GM10248 (cell line): ENCODE measurements at regions not wholly inside any gene's neighbourhood (a gene's known extent, or its start where the extent isn't known, plus 50 kb on each side); places are given as distances from the start of the nearest gene placed in this dataset.
"Not testable (repeated sequence)": the region's sequence is repeated elsewhere in the genome, so short reads cannot be mapped to it uniquely, and the experiment has no call there.

Experiments
- CTCF ChIA-PET: fragments of 300-600 bp; sonication (Branson Sonifier 250); formaldehyde crosslinking; extraction: SDS; loops from one replicate; lab custom pipeline; 2021; ENCODE audit warnings: antibody characterized with exemption; lab: Yijun Ruan, JAX
- POLR2A ChIA-PET: fragments of 350-650 bp; sonication (Branson Sonifier 250); formaldehyde crosslinking; extraction: SDS; loops from one replicate; lab custom pipeline; 2020; ENCODE audit warnings: antibody characterized with exemption; lab: Yijun Ruan, JAX
- DNase-seq: peaks from one replicate; pipeline ENCODE4 v3.0.0; 2012; ENCODE audit errors: extremely low spot score
- CTCF ChIP-seq: IDR thresholded peaks from 2 replicates; pipeline ENCODE4 v1.5.1; 2012; ENCODE audit warnings: mild to moderate bottlenecking, low read depth; ENCODE audit errors: extremely low read depth, missing control alignments, control extremely low read depth

GRCh38 chr12:97075934-97076630 lies 169.0 kb downstream of the NEDD1 start:
- ChIA-PET CTCF (no interaction called here), POLR2A (no interaction called here)
- TF ChIP-seq CTCF, result no peak
- DNase-seq, result no peak

- POLR2A ChIA-PET, DNase-seq, CTCF ChIA-PET: not testable (repeated sequence)
Observed at GRCh38 chr12:97076912-97077311, 169.9 kb downstream of the NEDD1 start.

- ChIA-PET POLR2A (interaction anchor here (0.6 kb wide), 1 partner anchor 560 kb away, joined by 3 read pairs; no protein-coding TSS in a partner anchor), CTCF (interaction anchor here (0.9 kb wide), 1 partner anchor 879 kb away, joined by 3 read pairs; no protein-coding TSS in a partner anchor)
- DNase-seq, result no peak
- no peak for TF ChIP-seq CTCF
Observed at GRCh38 chr12:97082029-97082428, 175.0 kb downstream of the NEDD1 start.

- POLR2A ChIA-PET, result no interaction called here
- DNase-seq, result no peak
- CTCF ChIA-PET, result no interaction called here
- no peak for TF ChIP-seq CTCF
Observed at GRCh38 chr12:97093187-97093683, 186.2 kb downstream of the NEDD1 start.

- ChIA-PET POLR2A (no interaction called here), CTCF (no interaction called here)
- no peak for DNase-seq
- no peak for TF ChIP-seq CTCF
Observed at GRCh38 chr12:97097734-97098133, 190.7 kb downstream of the NEDD1 start.

GRCh38 chr12:97109441-97109840 lies 202.4 kb downstream of the NEDD1 start:
- no peak for TF ChIP-seq CTCF
- DNase-seq, result no peak
- ChIA-PET CTCF (no interaction called here), POLR2A (no interaction called here)

GRCh38 chr12:97112136-97112535 lies 205.1 kb downstream of the NEDD1 start:
- CTCF ChIA-PET, result no interaction called here

More at GRCh38 chr12:97112136-97112535, 205.1 kb downstream of the NEDD1 start:
- DNase-seq, result no peak
- TF ChIP-seq CTCF, result no peak
- POLR2A ChIA-PET, result no interaction called here
